Inflammatory macrophage (primary cell): ENCODE measurements at regions not wholly inside any gene's neighbourhood (a gene's known extent, or its start where the extent isn't known, plus 50 kb on each side); places are given as distances from the start of the nearest gene placed in this dataset.
"Not testable (repeated sequence)": the region's sequence is repeated elsewhere in the genome, so short reads cannot be mapped to it uniquely, and the experiment has no call there.

ENCODE experiments used
- DNase-seq, 2 donors: peaks; one replicate each; pipeline ENCODE4 v3.0.0-alpha.2; 2020 to 2022

- DNase-seq: no peak
Measured at GRCh38 chr1:233477359-233477758, 136.5 kb upstream of the KCNK1 start.

GRCh38 chr1:233478611-233479010, 135.3 kb upstream of the KCNK1 start:
- DNase-seq: no peak

GRCh38 chr1:233479110-233479890, 134.6 kb upstream of the KCNK1 start:
- DNase-seq: no peak

GRCh38 chr1:233480198-233480597, 133.7 kb upstream of the KCNK1 start:
- no peak for DNase-seq

- DNase-seq: no peak
Measured at GRCh38 chr1:233482388-233482787, 131.5 kb upstream of the KCNK1 start.

- DNase-seq: peak in 1 of 2 donors; percentile 4
Measured at GRCh38 chr1:233485385-233485784, 128.5 kb upstream of the KCNK1 start.

GRCh38 chr1:233485809-233486398, 128.0 kb upstream of the KCNK1 start:
- DNase-seq: no peak

- DNase-seq: no peak
Measured at GRCh38 chr1:233487408-233487807, 126.5 kb upstream of the KCNK1 start.

GRCh38 chr1:233489411-233489810, 124.5 kb upstream of the KCNK1 start:
- DNase-seq: no peak

GRCh38 chr1:233490488-233490887, 123.4 kb upstream of the KCNK1 start:
- DNase-seq: no peak

- DNase-seq: no peak
Measured at GRCh38 chr1:233491953-233492620, 121.8 kb upstream of the KCNK1 start.

- peak; percentile 39 to 81 for DNase-seq
Measured at GRCh38 chr1:233496993-233497392, 116.9 kb upstream of the KCNK1 start.

GRCh38 chr1:233497679-233498078, 116.2 kb upstream of the KCNK1 start:
- no peak for DNase-seq

- DNase-seq: no peak
Measured at GRCh38 chr1:233500106-233500505, 113.8 kb upstream of the KCNK1 start.

- no peak for DNase-seq
Measured at GRCh38 chr1:233503366-233503954, 110.4 kb upstream of the KCNK1 start.

GRCh38 chr1:233505130-233505529, 108.8 kb upstream of the KCNK1 start:
- DNase-seq: no peak

GRCh38 chr1:233505889-233506288, 108.0 kb upstream of the KCNK1 start:
- not testable (repeated sequence) for DNase-seq

GRCh38 chr1:233509526-233509925, 104.4 kb upstream of the KCNK1 start:
- no peak for DNase-seq

GRCh38 chr1:233512538-233512937, 101.4 kb upstream of the KCNK1 start:
- no peak for DNase-seq

GRCh38 chr1:233513431-233513830, 100.5 kb upstream of the KCNK1 start:
- peak; percentile 3 to 59 for DNase-seq

- no peak for DNase-seq
Measured at GRCh38 chr1:233514946-233515391, 98.9 kb upstream of the KCNK1 start.

- DNase-seq: no peak
Measured at GRCh38 chr1:233516732-233517131, 97.2 kb upstream of the KCNK1 start.

GRCh38 chr1:233518344-233518743, 95.6 kb upstream of the KCNK1 start:
- peak; percentile 46 to 61 for DNase-seq
